ENCODE measurements at regions not wholly inside any gene's neighbourhood (a gene's known extent, or its start where the extent isn't known, plus 50 kb on each side); places are given as distances from the start of the nearest gene placed in this dataset.

DNA sequence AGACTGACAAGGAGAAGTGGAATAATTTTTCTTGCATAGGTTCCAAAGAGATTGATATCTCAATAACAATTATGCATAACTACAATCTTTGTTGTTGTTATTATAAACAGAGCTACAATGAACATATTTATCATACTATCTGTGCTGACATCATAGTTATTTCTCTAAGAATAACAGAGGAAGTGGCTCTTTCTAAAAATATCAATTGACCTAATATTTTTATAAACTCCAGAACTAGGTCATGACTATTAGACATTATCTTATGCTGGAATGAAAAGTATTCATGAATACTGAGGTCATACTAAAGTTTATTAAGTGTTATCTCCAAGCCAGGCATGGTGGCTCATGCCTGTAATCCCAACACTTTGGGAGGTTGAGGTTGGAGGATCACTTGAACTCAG, 114.1 kb downstream of the DCLK3 start:
- H3K4me1 Mint-ChIP-seq, result peaks cover 0 to 2% of the 10 kb centered on the region in 2 experiments; a peak in 1 of 4 replicates
- Histone ChIP-seq H4K91ac (ENCODE audit: insufficient read length, low read depth, low read length) (no peak overlapping the region), H4K20me1 (ENCODE audit: control insufficient read depth, insufficient read depth, insufficient read length) (no peaks in the 10 kb centered on the region), H4K5ac (ENCODE audit: insufficient read length, low read depth, low read length) (no peak overlapping the region), H3K56ac (ENCODE audit: insufficient read length, low read depth, low read length) (no peak overlapping the region), H2BK120ac (ENCODE audit: low read depth, low read length, poor library complexity, severe bottlenecking) (no peak overlapping the region), H3K23ac (ENCODE audit: insufficient read length, low read depth, low read length) (no peak overlapping the region), H3K27ac (ENCODE audit: insufficient read length, low read depth, low read length) (no peak overlapping the region), H2BK20ac (ENCODE audit: low read depth, low read length, poor library complexity, severe bottlenecking) (no peak overlapping the region), H3K9me3 (ENCODE audit: control insufficient read depth, low read depth, low read length) (no peaks in the 10 kb centered on the region), H3K27me3 (ENCODE audit: insufficient read depth, low read length) (no peaks in the 10 kb centered on the region), H3K14ac (ENCODE audit: insufficient read depth, low read length) (no peak overlapping the region), H3K4me1 (ENCODE audit: insufficient read depth, low read length) (no peaks in the 10 kb centered on the region), H3K4me2 (ENCODE audit: insufficient read depth, insufficient read length, low read length) (no peak overlapping the region), H2AK5ac (ENCODE audit: insufficient read length, low read length) (no peak overlapping the region), H4K8ac (replicated peaks; ENCODE audit: insufficient read length, low read depth, low read length) (no peak overlapping the region), H2BK15ac (ENCODE audit: low read depth, low read length) (no peak overlapping the region), H2BK5ac (ENCODE audit: insufficient read length, low read length) (no peak overlapping the region), H3K23me2 (ENCODE audit: insufficient read length, low read depth, low read length, poor library complexity, severe bottlenecking) (no peaks in the 10 kb centered on the region), H3K79me1 (ENCODE audit: insufficient read depth, low read depth, low read length, poor library complexity, severe bottlenecking) (no peaks in the 10 kb centered on the region), H3K79me2 (ENCODE audit: insufficient read depth, low read length) (no peaks in the 10 kb centered on the region), H2AFZ (ENCODE audit: low read length) (no peak overlapping the region), H3K18ac (ENCODE audit: insufficient read length, low read depth, low read length) (no peak overlapping the region), H3T11ph (ENCODE audit: low read length) (no peak overlapping the region), H2BK12ac (ENCODE audit: insufficient read length, low read depth, low read length) (no peak overlapping the region), H3K4ac (ENCODE audit: low read depth, low read length) (no peak overlapping the region), H3K9ac (ENCODE audit: extremely low read depth, insufficient read length, low read length) (no peak overlapping the region)
- H3K36me3 Mint-ChIP-seq (ENCODE audit: insufficient read depth in 1 of 3, low read depth in 3 of 3), result no peaks in the 10 kb centered on the region
- no peaks in the 10 kb centered on the region for H3K9me3 Mint-ChIP-seq
- no peak overlapping the region for H3K4me3 Mint-ChIP-seq
- no peak for DNase-seq
- no peak overlapping the region for H3K27ac Mint-ChIP-seq
- TF ChIP-seq, protein P1, sequence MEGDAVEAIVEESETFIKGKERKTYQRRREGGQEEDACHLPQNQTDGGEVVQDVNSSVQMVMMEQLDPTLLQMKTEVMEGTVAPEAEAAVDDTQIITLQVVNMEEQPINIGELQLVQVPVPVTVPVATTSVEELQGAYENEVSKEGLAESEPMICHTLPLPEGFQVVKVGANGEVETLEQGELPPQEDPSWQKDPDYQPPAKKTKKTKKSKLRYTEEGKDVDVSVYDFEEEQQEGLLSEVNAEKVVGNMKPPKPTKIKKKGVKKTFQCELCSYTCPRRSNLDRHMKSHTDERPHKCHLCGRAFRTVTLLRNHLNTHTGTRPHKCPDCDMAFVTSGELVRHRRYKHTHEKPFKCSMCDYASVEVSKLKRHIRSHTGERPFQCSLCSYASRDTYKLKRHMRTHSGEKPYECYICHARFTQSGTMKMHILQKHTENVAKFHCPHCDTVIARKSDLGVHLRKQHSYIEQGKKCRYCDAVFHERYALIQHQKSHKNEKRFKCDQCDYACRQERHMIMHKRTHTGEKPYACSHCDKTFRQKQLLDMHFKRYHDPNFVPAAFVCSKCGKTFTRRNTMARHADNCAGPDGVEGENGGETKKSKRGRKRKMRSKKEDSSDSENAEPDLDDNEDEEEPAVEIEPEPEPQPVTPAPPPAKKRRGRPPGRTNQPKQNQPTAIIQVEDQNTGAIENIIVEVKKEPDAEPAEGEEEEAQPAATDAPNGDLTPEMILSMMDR (conservative IDR thresholded peaks at IDR 0.05), result no peak
- no peaks in the 10 kb centered on the region for H3K27me3 Mint-ChIP-seq (ENCODE audit: low read depth)

Measured in H9 (cell line).